GM18502 (cell line): ENCODE measurements at regions not wholly inside any gene's neighbourhood (a gene's known extent, or its start where the extent isn't known, plus 50 kb on each side); places are given as distances from the start of the nearest gene placed in this dataset.
"Not testable (repeated sequence)": the region's sequence is repeated elsewhere in the genome, so short reads cannot be mapped to it uniquely, and the experiment has no call there.

Source experiments
- ATAC-seq: cut with Tn5 transposase; IDR thresholded peaks from one replicate; pipeline ENCODE4 v1.9.1; 2021; ENCODE audit warnings: mild to moderate bottlenecking; ENCODE audit not compliant: unreplicated experiment, poor library complexity

DNA sequence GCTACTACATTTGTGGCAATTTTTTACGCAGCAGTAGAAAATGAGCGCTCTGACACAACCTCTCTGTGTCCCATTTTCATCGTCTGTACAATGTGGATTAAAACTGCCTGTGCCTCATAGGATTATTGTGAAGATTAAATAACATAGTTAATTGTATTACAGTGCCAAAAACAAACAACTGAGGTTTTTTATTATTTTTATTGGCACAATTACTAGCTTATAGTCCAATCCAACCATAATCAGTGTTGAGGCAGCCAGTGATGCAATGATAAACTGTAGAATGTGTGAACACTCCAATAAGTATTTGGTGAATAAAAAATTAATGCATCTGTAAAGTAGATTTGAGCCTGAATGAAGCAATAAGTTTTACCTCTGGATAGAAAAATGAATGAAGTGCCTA, 588.3 kb downstream of the DNAH5 start:
- ATAC-seq: no peak

DNA sequence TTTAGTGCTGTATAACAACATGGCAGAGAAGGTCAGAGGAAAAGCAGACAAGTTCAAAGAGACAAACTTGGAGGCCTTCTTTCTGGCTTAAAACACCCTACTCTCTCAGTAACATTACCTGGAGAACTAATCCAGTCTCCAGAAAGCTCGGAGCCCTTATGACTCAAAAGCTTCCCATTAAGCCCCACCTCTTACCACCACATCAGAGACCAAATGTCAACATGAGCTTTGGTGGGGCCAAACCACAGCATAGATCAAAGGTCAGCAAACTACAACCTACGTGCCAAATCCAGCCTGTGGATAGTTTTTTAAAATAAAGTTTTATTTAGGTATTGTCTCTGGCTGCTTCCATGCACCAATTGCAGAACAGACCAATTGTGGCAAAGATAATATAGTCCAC, 589.9 kb downstream of the DNAH5 start:
- no peak for ATAC-seq

DNA sequence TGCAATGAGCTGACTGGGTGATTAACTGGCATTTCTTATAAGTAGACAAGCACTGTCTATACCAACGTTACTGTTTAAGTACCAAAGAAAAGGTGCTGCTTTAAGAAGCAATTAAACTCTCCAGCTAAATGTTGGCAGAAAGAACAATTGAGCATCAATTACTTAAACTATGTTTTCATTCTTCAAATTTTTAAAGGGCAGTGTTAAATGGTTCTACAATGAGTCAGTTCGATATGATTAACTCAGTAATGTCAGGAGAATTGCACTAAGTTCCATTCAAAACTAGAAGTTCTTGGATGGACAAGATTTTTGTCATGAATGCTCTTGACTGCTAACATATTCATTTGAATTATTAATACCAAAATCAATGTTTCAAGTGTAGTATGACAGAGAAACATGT, 593.7 kb downstream of the DNAH5 start:
- no peak for ATAC-seq

DNA sequence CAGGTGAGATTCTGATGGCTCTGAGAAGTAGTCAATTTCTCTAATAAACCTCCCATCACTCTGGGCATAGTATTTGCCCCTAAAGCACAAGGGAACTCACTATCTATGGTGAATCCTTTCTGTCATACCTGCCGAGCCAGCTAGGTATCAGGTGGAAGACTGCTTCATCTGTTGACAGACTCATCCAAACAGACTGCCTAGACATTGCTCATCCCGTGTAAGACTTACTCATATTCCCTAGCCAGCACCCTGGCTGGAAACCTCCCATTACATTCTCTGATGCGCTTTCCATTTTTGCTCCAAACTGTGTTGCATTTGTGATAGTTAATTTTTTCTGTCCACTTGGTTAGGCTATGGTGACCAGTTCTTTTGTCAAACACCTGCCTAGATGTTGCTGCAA, 595.9 kb downstream of the DNAH5 start:
- ATAC-seq: no peak

GRCh38 chr5:13346401-13346800, 598.1 kb downstream of the DNAH5 start:
- no peak for ATAC-seq

DNA sequence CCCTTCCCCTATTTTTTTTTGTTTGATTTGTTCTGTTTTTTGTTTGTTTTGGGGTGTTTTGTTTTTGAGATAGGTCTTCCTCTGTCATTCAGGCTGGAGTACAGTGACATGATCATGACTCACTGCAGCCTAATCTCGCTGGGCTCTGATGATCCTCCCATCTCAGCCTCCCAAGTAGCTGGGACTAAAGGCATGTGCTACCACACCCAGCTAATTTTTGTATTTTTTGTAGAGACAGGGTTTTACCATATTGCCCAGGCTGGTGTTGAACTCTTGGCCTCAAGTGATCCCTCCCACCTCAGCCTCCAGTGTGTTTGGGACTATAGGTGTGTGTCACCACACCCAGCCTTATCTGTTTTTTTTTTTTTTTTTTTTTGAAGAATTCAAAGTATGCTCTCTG, 605.4 kb downstream of the DNAH5 start:
- no peak for ATAC-seq

DNA sequence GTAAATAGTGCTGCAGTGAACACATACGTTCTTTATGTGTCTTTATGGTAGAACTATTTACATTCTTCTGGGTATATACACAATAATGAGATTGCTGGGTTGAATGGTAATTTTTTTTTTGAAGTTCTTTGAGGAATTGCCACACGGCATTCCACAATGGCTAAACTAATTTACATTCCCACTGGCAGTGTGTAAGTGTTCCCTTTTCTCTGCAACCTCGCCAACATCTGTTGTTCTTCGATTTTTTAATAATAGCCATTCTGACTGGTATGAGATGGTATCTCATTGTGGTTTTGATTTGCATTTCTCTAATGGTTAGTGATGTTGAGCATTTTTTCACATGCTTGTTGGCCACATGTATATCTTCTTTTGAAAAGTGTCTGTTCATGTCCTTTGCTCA, 609.5 kb downstream of the DNAH5 start:
- not testable (repeated sequence) for ATAC-seq

GRCh38 chr5:13331585-13331984, 612.9 kb downstream of the DNAH5 start:
- ATAC-seq: no peak

DNA sequence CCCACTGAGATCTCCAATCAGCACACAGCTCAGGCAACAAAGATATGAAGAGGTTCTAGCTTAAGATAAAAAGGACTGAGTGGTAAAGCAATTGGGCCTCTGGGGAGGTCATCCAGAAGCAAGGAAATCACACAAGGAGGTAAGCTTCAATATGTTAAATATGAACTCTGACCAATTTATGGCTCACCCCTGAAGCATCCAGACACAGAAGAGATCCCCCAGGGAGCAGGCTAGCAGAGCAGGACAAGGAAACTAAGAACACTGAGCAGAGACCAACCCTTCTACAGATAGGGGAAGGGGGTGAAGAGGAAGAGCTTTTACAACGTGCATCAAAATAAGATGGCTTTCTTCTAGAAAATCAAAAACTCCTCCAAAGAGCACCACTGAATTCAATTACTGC, 616.2 kb downstream of the DNAH5 start:
- no peak for ATAC-seq

DNA sequence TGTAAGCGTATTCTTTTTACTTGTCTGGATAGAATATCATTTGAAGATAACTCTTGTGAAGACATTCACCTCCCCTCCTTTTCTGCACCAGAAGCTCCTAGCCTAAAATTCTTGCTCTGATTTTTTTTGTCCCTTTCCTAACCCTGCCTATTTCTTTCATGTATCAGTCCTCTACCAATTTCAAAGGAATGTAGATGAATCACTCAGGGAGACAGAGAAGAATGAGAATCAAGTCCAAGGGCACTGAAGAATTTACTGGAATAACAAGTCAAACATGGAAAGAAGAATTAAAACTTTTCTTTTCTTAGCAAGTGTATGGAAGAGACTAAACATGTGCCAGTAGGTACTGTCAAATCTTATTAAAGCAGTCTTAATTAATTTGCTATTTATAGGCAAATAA, 618.7 kb downstream of the DNAH5 start:
- no peak for ATAC-seq

- no peak for ATAC-seq
These were observed 621.7 kb downstream of the DNAH5 start for GRCh38 chr5:13322769-13323168.

DNA sequence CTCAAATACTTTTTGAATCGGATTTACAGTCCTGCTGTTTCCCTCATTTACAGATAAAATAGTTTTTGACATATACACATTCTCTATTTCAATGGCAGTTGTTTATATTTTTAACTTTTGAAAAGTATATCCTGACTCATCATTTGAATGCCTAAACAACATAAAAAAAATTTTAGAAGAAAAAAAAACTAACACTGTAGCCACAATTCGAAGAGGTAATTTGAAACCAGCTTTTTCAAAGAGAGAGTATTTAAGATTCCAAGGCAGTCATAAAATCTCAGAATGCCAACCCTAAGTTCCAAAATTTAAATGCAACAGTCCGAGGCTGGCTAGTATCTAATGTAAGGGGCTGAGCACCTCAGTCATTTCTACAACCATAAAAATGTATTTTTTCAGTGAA, 626.8 kb downstream of the DNAH5 start:
- ATAC-seq: no peak

DNA sequence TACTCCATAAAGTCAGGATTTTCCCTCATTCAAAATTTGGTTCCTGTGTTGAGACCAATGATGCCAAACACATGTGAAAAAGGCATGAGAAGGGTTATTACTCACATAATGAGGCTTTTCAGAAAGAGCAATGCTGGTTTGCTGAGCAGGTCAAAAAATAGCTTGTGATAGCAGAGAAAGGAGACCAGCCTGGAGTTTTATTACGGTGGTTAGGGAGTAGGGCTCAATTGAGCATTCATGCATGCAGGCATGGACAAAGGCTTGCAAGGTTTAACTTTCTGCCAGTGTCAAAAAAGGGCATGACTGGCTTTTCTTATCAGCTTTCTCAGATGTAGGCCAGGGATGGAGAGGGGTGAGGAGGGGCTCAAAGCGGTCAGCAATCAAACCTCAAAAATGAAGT, 628.3 kb downstream of the DNAH5 start:
- ATAC-seq: no peak

GRCh38 chr5:13307480-13307879, 637.0 kb downstream of the DNAH5 start:
- ATAC-seq: no peak

DNA sequence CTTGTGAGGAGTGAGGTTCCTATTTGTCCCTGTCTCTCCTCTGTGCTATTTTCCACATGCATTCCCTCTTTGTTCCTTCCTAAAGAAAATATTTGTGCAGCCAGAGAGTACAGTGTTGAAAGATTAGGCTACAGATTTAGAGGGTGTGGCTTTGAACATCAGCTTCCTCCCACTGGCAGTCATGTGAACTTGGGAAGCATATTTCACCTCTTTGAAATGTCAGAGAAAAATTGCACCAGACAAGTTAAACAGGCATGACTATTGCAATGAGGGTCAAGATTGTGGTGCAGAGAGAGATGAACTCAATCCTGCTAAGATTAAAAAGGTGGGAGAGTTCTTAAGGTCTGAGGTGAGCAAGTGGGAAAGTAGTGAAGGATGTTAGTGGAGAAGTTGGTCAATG, 641.0 kb downstream of the DNAH5 start:
- no peak for ATAC-seq

GRCh38 chr5:13278811-13279210, 665.7 kb downstream of the DNAH5 start:
- no peak for ATAC-seq

- no peak for ATAC-seq
These were observed 666.3 kb downstream of the DNAH5 start for GRCh38 chr5:13278148-13278547.

- no peak for ATAC-seq
These were observed 668.3 kb downstream of the DNAH5 start for GRCh38 chr5:13276156-13276555.

DNA sequence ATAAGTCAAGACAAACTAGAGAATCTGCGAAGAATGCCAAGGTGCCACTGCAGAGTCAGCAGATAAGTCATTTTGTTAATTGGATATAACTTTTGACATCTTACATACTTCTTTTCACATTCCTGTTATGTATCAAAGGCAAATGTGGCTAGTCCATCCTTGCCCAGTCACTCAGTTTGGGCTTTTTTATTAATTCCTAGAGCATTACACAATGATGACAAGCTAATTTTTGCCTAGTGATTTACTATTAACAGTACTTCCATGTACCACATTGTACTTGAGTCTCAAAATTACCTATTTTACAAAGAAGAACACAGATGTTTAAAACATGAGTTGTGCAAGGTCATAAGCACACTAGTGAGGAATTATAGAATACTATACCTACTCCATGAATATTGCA, 680.8 kb downstream of the DNAH5 start:
- no peak for ATAC-seq

GRCh38 chr5:13253111-13253510, 691.4 kb downstream of the DNAH5 start:
- no peak for ATAC-seq

DNA sequence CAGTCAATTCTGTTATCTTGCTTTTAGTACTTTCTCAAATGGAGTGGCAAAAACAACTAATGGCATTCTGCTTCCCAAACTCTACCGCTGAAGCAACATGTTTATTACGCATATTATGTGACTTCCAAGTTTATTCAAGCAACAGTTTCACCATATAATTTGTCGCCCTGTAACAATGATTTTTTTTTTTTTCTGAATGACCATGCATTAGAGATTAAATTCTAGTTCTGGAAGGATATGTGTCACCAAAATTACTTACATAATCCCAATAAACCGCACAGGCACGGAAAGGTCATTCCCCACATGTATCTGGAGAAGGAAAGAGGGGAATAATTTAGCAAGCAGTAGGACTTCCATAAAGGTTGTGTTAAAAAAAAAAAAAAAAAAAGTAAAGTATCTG, 691.8 kb downstream of the DNAH5 start:
- ATAC-seq: no peak

DNA sequence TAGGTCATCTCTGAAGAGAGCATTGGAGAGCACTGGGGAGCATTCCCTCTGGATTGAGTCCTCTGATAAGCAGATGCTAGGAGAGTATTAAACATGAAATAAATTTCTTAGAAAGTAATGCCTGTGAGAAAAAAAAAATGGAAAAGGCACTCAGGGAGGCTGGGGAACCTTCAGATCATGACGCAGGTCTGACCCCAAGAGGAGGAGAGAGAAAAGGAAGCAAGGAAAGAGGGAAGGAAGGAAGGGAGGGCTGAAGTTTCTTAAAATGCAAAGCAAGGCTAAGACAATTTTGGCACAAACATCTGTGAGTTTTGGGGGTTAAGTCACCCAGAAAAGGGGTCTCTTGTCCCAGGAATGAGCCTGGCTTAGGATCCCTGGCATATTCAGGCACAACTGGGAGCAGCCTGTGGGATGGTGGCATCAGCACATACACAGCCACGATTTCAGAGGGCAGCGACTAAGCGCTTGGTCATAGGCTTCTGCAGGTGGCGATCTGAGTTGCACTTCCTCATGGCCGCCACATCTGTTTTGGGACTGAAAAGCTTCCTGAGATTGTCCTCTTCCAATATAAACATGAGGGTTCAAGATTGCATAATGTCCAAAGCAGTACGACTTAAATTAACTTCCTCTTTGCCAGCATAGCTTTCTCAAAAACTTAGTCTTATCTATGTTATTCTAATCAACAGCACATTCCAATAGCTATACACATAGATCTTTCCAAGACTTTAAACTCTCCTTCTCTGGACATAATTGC, 692.7 kb downstream of the DNAH5 start:
- ATAC-seq: no peak
